HepG2 (cell line): ENCODE measurements at regions not wholly inside any gene's neighbourhood (a gene's known extent, or its start where the extent isn't known, plus 50 kb on each side); places are given as distances from the start of the nearest gene placed in this dataset.

Experiments used
- CTCF ChIP-seq: sonication (generic); formaldehyde crosslinking; IDR thresholded peaks from 2 replicates; pipeline ENCODE4 v1.5.0; 2020; ENCODE audit warnings: mild to moderate bottlenecking, missing genetic modification reagents, moderate library complexity
- GABPB1 ChIP-seq: IDR thresholded peaks from 2 replicates; pipeline ENCODE4 v1.6.1; 2016; ENCODE audit warnings: mild to moderate bottlenecking, missing genetic modification reagents, moderate library complexity, missing compliant biosample characterization
- MEIS2 ChIP-seq: sonication (generic); formaldehyde crosslinking; IDR thresholded peaks from 2 replicates; pipeline ENCODE4 v1.9.0; 2021; ENCODE audit warnings: mild to moderate bottlenecking, missing genetic modification reagents
- POLR2A ChIP-seq, 2 experiments: IDR thresholded peaks; 2 replicates each; pipeline ENCODE4 v1.6.1; 2011; ENCODE audit warnings: low read depth in 2 of 2, low read length in 2 of 2, mild to moderate bottlenecking in 1 of 2, moderate library complexity in 1 of 2; ENCODE audit not compliant: insufficient read depth in 1 of 2
- SETDB1 ChIP-seq: sonication (generic); formaldehyde crosslinking; IDR thresholded peaks from 2 replicates; pipeline ENCODE4 v1.5.1; 2020; ENCODE audit warnings: missing genetic modification reagents, mild to moderate bottlenecking, borderline replicate concordance
- ZBTB33 ChIP-seq: sonication (generic); formaldehyde crosslinking; IDR thresholded peaks from 2 replicates; pipeline ENCODE4 v1.4.0; 2020; ENCODE audit warnings: missing genetic modification reagents
- ZNF136 ChIP-seq: sonication (generic); formaldehyde crosslinking; IDR thresholded peaks from 2 replicates; pipeline ENCODE4 v1.8.1; 2022; ENCODE audit warnings: low read depth, mild to moderate bottlenecking, moderate library complexity, missing genetic modification reagents
- ZNF766 ChIP-seq: sonication (generic); formaldehyde crosslinking; IDR thresholded peaks from 2 replicates; pipeline ENCODE4 v1.5.0; 2020; ENCODE audit warnings: missing genetic modification reagents, borderline replicate concordance
- TF ChIP-seq, protein P1 (sequence below): sonication (generic); formaldehyde crosslinking; IDR thresholded peaks from 2 replicates; pipeline ENCODE4 v1.4.0; 2020; ENCODE audit warnings: missing genetic modification reagents

- TF ChIP-seq ZBTB33 = no peak
- TF ChIP-seq CTCF (CRISPR knock-in tag) = no peak
- no peak for TF ChIP-seq ZNF766
- no peak for TF ChIP-seq SETDB1 (CRISPR knock-in tag)
- TF ChIP-seq, protein P1, sequence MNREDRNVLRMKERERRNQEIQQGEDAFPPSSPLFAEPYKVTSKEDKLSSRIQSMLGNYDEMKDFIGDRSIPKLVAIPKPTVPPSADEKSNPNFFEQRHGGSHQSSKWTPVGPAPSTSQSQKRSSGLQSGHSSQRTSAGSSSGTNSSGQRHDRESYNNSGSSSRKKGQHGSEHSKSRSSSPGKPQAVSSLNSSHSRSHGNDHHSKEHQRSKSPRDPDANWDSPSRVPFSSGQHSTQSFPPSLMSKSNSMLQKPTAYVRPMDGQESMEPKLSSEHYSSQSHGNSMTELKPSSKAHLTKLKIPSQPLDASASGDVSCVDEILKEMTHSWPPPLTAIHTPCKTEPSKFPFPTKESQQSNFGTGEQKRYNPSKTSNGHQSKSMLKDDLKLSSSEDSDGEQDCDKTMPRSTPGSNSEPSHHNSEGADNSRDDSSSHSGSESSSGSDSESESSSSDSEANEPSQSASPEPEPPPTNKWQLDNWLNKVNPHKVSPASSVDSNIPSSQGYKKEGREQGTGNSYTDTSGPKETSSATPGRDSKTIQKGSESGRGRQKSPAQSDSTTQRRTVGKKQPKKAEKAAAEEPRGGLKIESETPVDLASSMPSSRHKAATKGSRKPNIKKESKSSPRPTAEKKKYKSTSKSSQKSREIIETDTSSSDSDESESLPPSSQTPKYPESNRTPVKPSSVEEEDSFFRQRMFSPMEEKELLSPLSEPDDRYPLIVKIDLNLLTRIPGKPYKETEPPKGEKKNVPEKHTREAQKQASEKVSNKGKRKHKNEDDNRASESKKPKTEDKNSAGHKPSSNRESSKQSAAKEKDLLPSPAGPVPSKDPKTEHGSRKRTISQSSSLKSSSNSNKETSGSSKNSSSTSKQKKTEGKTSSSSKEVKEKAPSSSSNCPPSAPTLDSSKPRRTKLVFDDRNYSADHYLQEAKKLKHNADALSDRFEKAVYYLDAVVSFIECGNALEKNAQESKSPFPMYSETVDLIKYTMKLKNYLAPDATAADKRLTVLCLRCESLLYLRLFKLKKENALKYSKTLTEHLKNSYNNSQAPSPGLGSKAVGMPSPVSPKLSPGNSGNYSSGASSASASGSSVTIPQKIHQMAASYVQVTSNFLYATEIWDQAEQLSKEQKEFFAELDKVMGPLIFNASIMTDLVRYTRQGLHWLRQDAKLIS (CRISPR knock-in tag) = no peak
- no peak for TF ChIP-seq POLR2A (IDR thresholded peaks at IDR 0.05; ENCODE audit: insufficient read depth in 1 of 2, low read depth in 2 of 2, low read length in 2 of 2)
- TF ChIP-seq ZNF136 = no peak
- TF ChIP-seq MEIS2 (CRISPR knock-in tag) = no peak
- no peak for TF ChIP-seq GABPB1 (CRISPR knock-in tag)
Measured at GRCh38 chrX:131394384-131394783, 105.3 kb upstream of the IGSF1 start.
